ENCODE measurements at regions not wholly inside any gene's neighbourhood (a gene's known extent, or its start where the extent isn't known, plus 50 kb on each side); places are given as distances from the start of the nearest gene placed in this dataset.

DNA sequence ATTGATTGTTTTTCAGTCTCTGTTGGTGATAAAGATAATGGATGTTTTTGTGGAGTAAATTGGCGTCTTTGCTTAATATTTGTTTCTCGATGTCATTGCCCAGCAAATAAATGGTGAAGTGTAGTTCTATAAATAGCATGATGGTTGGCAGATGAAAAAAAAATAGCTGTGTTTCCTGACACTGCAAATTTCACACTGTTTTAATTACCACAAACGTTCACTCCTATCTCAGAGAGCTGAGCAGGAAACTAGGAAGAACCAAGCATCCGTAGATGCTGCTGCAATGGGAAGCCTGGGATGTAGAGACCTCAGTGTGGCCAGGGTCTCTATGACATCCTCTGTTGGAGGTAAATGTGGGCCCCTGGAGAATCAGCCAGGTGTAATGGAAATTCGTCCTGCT, 183.2 kb downstream of the CYRIA start:
- no peak overlapping the region for H3K4me3 ChIP-seq (ENCODE audit: low read depth, low read length)
- TF ChIP-seq CTCF (IDR thresholded peaks at IDR 0.05; ENCODE audit: control insufficient read depth, extremely low read depth, insufficient read depth), result no peak
- no peak for DNase-seq (ENCODE audit: low read depth)

- no peak overlapping the region for H3K4me3 ChIP-seq (ENCODE audit: low read depth, low read length)
- TF ChIP-seq CTCF (IDR thresholded peaks at IDR 0.05; ENCODE audit: control insufficient read depth, extremely low read depth, insufficient read depth), result no peak
- no peak for DNase-seq (ENCODE audit: low read depth)
These were observed 184.3 kb downstream of the CYRIA start for GRCh38 chr2:16481351-16481750.

- no peak for TF ChIP-seq CTCF (IDR thresholded peaks at IDR 0.05; ENCODE audit: control insufficient read depth, extremely low read depth, insufficient read depth)
- no peak for DNase-seq (ENCODE audit: low read depth)
- no peak overlapping the region for H3K4me3 ChIP-seq (ENCODE audit: low read depth, low read length)
These were observed 185.9 kb downstream of the CYRIA start for GRCh38 chr2:16479721-16480120.

- TF ChIP-seq CTCF (IDR thresholded peaks at IDR 0.05; ENCODE audit: control insufficient read depth, extremely low read depth, insufficient read depth), result no peak
- DNase-seq (ENCODE audit: low read depth), result no peak
- no peak overlapping the region for H3K4me3 ChIP-seq (ENCODE audit: low read depth, low read length)
These were observed 187.0 kb downstream of the CYRIA start for GRCh38 chr2:16478434-16479210.

DNA sequence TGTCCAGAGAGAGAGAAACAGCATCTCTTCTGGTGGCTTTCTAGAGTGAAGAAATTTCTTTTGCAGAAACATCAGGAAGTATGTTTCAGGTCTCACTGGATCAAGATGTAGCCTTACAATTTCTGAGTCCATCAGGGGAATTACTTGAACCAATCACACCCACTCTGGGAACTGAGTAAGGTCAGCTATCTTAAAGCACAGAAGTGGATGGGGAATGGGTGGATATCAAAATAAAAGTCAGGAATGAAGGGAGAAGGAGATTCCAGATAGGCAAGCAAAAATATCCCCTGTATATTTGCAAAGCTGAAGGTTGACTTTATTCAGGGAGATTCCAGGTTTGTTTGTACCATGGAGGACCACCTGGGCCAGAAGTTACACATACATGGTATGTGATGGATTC, 188.0 kb downstream of the CYRIA start:
- no peak for TF ChIP-seq CTCF (IDR thresholded peaks at IDR 0.05; ENCODE audit: control insufficient read depth, extremely low read depth, insufficient read depth)
- H3K4me3 ChIP-seq (ENCODE audit: low read depth, low read length), result no peak overlapping the region
- DNase-seq (ENCODE audit: low read depth), result no peak

DNA sequence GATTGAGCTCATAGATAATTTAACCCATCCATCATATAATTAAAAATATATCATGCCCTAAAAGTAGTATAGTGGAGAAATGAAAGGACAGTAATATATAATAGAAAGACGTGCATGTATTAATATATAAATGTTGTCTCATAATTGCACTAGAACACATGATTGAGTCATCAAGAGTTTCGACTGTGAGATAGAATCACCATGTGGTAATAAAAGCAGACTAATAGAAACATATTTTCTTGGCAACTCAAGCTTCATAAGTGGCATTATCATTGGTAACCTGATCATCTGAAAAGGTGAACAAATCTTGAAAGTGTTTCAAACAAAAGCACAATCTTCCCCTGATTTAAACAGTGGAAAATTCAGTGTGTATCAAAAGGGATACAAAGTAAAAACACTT, 188.8 kb downstream of the CYRIA start:
- no peak for DNase-seq (ENCODE audit: low read depth)
- no peak for TF ChIP-seq CTCF (IDR thresholded peaks at IDR 0.05; ENCODE audit: control insufficient read depth, extremely low read depth, insufficient read depth)
- H3K4me3 ChIP-seq (ENCODE audit: low read depth, low read length), result no peak overlapping the region

DNA sequence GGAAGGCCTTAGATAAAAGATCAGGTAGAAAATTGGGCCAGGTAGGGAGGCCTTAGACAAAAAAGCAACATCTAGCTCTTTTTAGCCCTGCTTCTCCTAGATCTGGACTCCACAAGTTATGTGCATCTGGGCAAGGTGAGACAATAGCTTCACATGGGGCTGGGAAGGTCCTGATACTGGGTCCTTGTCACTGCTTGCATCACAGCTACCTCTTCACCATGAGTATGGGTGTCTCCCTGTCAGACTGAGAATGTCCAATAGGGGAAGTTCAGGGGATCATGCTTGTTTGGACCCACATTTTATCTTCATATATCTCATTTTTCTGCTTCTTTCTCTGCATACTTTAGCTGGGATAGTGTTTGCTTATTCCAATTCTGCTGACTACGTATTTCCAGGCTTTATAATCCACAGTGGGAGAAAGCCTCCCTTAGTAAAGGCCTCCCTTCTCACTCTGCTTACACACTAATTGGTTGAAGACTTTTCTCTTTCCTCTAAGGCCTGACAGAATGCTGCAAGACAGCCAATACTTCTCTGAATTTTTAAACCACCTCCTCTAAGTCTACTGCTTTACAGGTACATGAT, 189.6 kb downstream of the CYRIA start:
- H3K4me3 ChIP-seq (ENCODE audit: low read depth, low read length), result no peak overlapping the region
- TF ChIP-seq CTCF (IDR thresholded peaks at IDR 0.05; ENCODE audit: control insufficient read depth, extremely low read depth, insufficient read depth), result no peak
- no peak for DNase-seq (ENCODE audit: low read depth)

Measured in LNCaP clone FGC (cell line).